ENCODE measurements at regions not wholly inside any gene's neighbourhood (a gene's known extent, or its start where the extent isn't known, plus 50 kb on each side); places are given as distances from the start of the nearest gene placed in this dataset.

DNA sequence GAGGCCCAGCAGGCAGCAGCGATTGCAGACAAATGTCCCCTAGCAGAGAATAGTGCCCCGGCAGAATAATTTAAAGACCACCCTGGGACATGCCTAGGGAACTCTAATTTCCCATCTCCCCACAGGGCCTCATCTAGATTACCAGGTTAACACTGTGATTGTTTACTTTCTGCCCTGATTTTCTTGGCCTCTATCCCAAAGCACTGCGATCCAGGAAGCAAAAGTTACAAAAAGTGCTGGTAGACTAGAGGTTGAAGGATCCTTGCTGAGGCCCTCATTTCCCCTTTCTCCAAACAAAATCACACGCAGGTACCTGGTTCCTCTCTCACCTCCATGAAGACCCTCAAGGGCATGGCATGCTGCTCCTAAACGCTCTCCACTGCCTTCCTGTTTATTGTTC is 229.7 kb downstream of the C1orf94 start (continued):
- TF ChIP-seq, protein P1, sequence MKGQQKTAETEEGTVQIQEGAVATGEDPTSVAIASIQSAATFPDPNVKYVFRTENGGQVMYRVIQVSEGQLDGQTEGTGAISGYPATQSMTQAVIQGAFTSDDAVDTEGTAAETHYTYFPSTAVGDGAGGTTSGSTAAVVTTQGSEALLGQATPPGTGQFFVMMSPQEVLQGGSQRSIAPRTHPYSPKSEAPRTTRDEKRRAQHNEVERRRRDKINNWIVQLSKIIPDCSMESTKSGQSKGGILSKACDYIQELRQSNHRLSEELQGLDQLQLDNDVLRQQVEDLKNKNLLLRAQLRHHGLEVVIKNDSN (CRISPR knock-in tag; IDR thresholded peaks at IDR 0.05) = no peak
- TF ChIP-seq, protein P2, sequence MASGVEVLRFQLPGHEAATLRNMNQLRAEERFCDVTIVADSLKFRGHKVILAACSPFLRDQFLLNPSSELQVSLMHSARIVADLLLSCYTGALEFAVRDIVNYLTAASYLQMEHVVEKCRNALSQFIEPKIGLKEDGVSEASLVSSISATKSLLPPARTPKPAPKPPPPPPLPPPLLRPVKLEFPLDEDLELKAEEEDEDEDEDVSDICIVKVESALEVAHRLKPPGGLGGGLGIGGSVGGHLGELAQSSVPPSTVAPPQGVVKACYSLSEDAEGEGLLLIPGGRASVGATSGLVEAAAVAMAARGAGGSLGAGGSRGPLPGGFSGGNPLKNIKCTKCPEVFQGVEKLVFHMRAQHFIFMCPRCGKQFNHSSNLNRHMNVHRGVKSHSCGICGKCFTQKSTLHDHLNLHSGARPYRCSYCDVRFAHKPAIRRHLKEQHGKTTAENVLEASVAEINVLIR (CRISPR knock-in tag; IDR thresholded peaks at IDR 0.05) = no peak
- no peak for TF ChIP-seq PTRF (tag; IDR thresholded peaks at IDR 0.05)

DNA sequence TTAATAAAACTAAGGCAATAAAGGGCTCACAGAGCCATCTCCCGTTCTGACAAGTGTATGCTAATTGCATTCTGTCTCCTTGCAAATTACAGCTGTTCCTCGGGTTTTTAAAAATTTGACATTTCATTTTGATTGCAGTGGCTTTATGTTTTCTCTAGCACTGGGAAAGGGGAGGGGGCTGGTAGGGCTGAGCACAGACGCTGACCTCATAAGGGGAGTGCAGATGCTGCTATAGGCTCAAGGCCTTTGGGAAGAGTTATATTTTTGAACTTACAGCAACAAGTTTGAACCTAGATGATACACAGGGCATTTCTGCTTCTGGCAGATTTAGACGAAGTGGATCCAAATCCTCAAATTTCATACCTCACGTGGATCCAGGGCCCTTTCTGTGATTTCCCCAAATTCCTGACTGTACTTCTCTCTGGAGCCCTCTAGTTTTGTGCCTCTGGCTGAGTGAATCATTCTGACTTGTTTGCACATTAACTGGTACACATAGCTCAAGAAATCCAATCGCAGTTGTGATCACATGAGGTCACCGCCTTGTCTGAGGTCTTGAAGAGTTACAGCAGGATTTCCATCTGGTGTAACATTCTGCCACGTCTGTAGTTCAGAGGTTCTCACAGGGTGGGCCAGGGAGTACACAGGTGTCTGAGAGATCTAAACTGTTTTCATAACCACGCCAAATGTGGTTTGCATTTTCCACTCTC is 230.3 kb downstream of the C1orf94 start:
- FAIRE-seq (no peak), DNase-seq (ENCODE audit: extremely low read depth in 1 of 4, low spot score in 3 of 4) (no peak), ATAC-seq (no peak)
- Histone ChIP-seq H3K79me2 (ENCODE audit: control insufficient read depth, insufficient read depth, low read length) (no peaks in the 10 kb centered on the region), H3K4me3 (no peak overlapping the region), H2AFZ (ENCODE audit: low read depth, low read length) (no peak overlapping the region), H3K4me1 (replicated peaks in 1 of 2; ENCODE audit: control insufficient read depth in 2 of 2, insufficient read depth in 2 of 2, low read length in 2 of 2) (no peaks in the 10 kb centered on the region), H3K27ac (ENCODE audit: extremely low read depth, low read depth, low read length) (no peak overlapping the region), H3K27me3 (ENCODE audit: control insufficient read depth in 2 of 2, insufficient read depth in 2 of 2, low read length in 2 of 2) (peaks cover 3 to 8% of the 10 kb centered on the region in 2 experiments; a peak in 2 of 5 replicates), H4K20me1 (replicated peaks; ENCODE audit: control insufficient read depth, insufficient read depth, low read length) (no peaks in the 10 kb centered on the region), H3K9ac (ENCODE audit: insufficient read depth in 1 of 2, low read depth in 2 of 2, low read length in 2 of 2) (no peak overlapping the region), H3K36me3 (ENCODE audit: control insufficient read depth, insufficient read depth, low read length) (no peaks in the 10 kb centered on the region), H3K9me1 (ENCODE audit: control insufficient read depth, insufficient read depth, low read length) (no peaks in the 10 kb centered on the region), H3K4me2 (ENCODE audit: insufficient read depth, low read length) (no peak overlapping the region), H3K9me3 (replicated peaks; ENCODE audit: control insufficient read depth, insufficient read depth, low read depth, low read length) (no peaks in the 10 kb centered on the region)
- no TSS peak for BruUV-seq (replicated peaks)
- intact Hi-C loops (cut with micrococcal nuclease) = no loop called here
- ChIA-PET POLR2A (no interaction called here), CTCF (ENCODE audit: low intra/inter-chr PET ratio) (no interaction called here)
- TF ChIP-seq, protein P3, sequence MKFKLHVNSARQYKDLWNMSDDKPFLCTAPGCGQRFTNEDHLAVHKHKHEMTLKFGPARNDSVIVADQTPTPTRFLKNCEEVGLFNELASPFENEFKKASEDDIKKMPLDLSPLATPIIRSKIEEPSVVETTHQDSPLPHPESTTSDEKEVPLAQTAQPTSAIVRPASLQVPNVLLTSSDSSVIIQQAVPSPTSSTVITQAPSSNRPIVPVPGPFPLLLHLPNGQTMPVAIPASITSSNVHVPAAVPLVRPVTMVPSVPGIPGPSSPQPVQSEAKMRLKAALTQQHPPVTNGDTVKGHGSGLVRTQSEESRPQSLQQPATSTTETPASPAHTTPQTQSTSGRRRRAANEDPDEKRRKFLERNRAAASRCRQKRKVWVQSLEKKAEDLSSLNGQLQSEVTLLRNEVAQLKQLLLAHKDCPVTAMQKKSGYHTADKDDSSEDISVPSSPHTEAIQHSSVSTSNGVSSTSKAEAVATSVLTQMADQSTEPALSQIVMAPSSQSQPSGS (CRISPR knock-in tag; IDR thresholded peaks at IDR 0.05) = no peak
- TF ChIP-seq RBFOX2 (IDR thresholded peaks at IDR 0.05; ENCODE audit: low read depth, low read length) (no peak), YY1 (IDR thresholded peaks at IDR 0.05; ENCODE audit: borderline replicate concordance in 1 of 3, control insufficient read depth in 1 of 3, extremely low read depth in 1 of 3, insufficient read depth in 3 of 3, insufficient read length in 1 of 3, insufficient replicate concordance in 2 of 3, low read depth in 1 of 3, low read length in 2 of 3) (no peak), SUPT5H (IDR thresholded peaks at IDR 0.05) (no peak), CREB1 (IDR thresholded peaks at IDR 0.05) (no peak), CREB1 (CRISPR knock-in tag; IDR thresholded peaks at IDR 0.05) (no peak), ZNF830 (CRISPR knock-in tag; IDR thresholded peaks at IDR 0.05) (no peak), ZNF217 (CRISPR knock-in tag; IDR thresholded peaks at IDR 0.05) (no peak), CHD4 (IDR thresholded peaks at IDR 0.05; ENCODE audit: insufficient read depth, insufficient replicate concordance, low read depth, low read length, poor library complexity, severe bottlenecking) (no peak)
- TF ChIP-seq, protein P4, sequence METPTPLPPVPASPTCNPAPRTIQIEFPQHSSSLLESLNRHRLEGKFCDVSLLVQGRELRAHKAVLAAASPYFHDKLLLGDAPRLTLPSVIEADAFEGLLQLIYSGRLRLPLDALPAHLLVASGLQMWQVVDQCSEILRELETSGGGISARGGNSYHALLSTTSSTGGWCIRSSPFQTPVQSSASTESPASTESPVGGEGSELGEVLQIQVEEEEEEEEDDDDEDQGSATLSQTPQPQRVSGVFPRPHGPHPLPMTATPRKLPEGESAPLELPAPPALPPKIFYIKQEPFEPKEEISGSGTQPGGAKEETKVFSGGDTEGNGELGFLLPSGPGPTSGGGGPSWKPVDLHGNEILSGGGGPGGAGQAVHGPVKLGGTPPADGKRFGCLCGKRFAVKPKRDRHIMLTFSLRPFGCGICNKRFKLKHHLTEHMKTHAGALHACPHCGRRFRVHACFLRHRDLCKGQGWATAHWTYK (CRISPR knock-in tag; IDR thresholded peaks at IDR 0.05) = no peak
- 1% methylated on average over 9 of the region's 9 CpGs for WGBS (ENCODE audit: insufficient coverage, low coverage, missing lambda C conversion rate)
- in situ Hi-C loops (cut with MboI) = no loop called here

All from K562 (cell line).